HL-60 (cell line): ENCODE measurements at regions not wholly inside any gene's neighbourhood (a gene's known extent, or its start where the extent isn't known, plus 50 kb on each side); places are given as distances from the start of the nearest gene placed in this dataset.
"Not testable (repeated sequence)": the region's sequence is repeated elsewhere in the genome, so short reads cannot be mapped to it uniquely, and the experiment has no call there.

Source experiments
- DNase-seq, 2 experiments: peaks; one replicate each; pipeline ENCODE4 v3.0.0-alpha.2; 2010 to 2020; ENCODE audit warnings: low read depth in 1 of 2, low spot score in 1 of 2
- H3K27ac ChIP-seq: fragments of 250-450 bp; sonication (Bioruptor Pico); replicated peaks from 2 replicates; pipeline ENCODE4 v1.5.1; 2020; ENCODE audit warnings: mild to moderate bottlenecking, moderate library complexity
- H3K27me3 ChIP-seq: fragments of 250-450 bp; sonication (Bioruptor Pico); 2 replicates; pipeline ENCODE4 v1.5.1; 2021; ENCODE audit warnings: mild to moderate bottlenecking, moderate library complexity; ENCODE audit not compliant: insufficient read depth, poor library complexity, severe bottlenecking
- H3K4me3 ChIP-seq: replicated peaks from 2 replicates; pipeline ENCODE4 v1.5.1; 2011; ENCODE audit warnings: mild to moderate bottlenecking, control low read depth, low read length; ENCODE audit not compliant: insufficient read depth
- GABPA ChIP-seq: IDR thresholded peaks from 2 replicates; pipeline ENCODE4 v1.6.1; 2012; ENCODE audit warnings: low read depth
- POLR2AphosphoS5 ChIP-seq: IDR thresholded peaks from 2 replicates; pipeline ENCODE4 v1.6.1; 2012; ENCODE audit warnings: low read depth
- SPI1 ChIP-seq: IDR thresholded peaks from 2 replicates; pipeline ENCODE4 v1.6.1; 2012; ENCODE audit warnings: low read depth, mild to moderate bottlenecking, borderline replicate concordance
- TF ChIP-seq, protein P1 (sequence below): IDR thresholded peaks from one replicate; pipeline ENCODE4 v1.5.1; 2011; ENCODE audit warnings: low read length, control low read depth, inconsistent platforms; ENCODE audit not compliant: insufficient read depth
- TF ChIP-seq, protein P2 (sequence below): IDR thresholded peaks from 2 replicates; pipeline ENCODE4 v1.6.1; 2012; ENCODE audit warnings: low read depth; ENCODE audit not compliant: insufficient replicate concordance

DNA sequence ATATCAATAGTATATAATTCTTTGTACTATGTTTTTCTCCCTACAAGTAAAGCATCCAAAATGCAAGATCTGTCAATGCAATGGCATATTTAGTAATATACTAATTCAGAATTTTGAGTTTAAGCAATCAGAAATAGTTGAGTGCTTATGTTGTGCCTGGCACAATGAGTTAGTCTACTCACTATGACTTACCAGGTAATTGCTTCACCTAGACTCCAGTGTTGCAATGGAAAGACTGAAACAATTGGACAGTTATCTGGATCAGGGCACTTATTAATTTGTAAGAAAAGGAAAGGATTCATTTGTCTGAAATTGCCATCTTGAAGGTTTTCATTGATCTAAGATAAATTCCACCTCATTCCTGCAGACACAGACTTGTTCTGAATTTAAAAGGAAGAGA lies 97.6 kb upstream of the TCF4 start:
- no peak for DNase-seq
- no peak for TF ChIP-seq POLR2AphosphoS5
- TF ChIP-seq, protein P1, sequence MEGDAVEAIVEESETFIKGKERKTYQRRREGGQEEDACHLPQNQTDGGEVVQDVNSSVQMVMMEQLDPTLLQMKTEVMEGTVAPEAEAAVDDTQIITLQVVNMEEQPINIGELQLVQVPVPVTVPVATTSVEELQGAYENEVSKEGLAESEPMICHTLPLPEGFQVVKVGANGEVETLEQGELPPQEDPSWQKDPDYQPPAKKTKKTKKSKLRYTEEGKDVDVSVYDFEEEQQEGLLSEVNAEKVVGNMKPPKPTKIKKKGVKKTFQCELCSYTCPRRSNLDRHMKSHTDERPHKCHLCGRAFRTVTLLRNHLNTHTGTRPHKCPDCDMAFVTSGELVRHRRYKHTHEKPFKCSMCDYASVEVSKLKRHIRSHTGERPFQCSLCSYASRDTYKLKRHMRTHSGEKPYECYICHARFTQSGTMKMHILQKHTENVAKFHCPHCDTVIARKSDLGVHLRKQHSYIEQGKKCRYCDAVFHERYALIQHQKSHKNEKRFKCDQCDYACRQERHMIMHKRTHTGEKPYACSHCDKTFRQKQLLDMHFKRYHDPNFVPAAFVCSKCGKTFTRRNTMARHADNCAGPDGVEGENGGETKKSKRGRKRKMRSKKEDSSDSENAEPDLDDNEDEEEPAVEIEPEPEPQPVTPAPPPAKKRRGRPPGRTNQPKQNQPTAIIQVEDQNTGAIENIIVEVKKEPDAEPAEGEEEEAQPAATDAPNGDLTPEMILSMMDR: no peak
- no peak for TF ChIP-seq SPI1
- TF ChIP-seq, protein P2, sequence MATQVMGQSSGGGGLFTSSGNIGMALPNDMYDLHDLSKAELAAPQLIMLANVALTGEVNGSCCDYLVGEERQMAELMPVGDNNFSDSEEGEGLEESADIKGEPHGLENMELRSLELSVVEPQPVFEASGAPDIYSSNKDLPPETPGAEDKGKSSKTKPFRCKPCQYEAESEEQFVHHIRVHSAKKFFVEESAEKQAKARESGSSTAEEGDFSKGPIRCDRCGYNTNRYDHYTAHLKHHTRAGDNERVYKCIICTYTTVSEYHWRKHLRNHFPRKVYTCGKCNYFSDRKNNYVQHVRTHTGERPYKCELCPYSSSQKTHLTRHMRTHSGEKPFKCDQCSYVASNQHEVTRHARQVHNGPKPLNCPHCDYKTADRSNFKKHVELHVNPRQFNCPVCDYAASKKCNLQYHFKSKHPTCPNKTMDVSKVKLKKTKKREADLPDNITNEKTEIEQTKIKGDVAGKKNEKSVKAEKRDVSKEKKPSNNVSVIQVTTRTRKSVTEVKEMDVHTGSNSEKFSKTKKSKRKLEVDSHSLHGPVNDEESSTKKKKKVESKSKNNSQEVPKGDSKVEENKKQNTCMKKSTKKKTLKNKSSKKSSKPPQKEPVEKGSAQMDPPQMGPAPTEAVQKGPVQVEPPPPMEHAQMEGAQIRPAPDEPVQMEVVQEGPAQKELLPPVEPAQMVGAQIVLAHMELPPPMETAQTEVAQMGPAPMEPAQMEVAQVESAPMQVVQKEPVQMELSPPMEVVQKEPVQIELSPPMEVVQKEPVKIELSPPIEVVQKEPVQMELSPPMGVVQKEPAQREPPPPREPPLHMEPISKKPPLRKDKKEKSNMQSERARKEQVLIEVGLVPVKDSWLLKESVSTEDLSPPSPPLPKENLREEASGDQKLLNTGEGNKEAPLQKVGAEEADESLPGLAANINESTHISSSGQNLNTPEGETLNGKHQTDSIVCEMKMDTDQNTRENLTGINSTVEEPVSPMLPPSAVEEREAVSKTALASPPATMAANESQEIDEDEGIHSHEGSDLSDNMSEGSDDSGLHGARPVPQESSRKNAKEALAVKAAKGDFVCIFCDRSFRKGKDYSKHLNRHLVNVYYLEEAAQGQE: no peak
- no peak for TF ChIP-seq GABPA
- no peak overlapping the region for H3K4me3 ChIP-seq
- no peak overlapping the region for H3K27ac ChIP-seq
- H3K27me3 ChIP-seq: no peaks in the 10 kb centered on the region

DNA sequence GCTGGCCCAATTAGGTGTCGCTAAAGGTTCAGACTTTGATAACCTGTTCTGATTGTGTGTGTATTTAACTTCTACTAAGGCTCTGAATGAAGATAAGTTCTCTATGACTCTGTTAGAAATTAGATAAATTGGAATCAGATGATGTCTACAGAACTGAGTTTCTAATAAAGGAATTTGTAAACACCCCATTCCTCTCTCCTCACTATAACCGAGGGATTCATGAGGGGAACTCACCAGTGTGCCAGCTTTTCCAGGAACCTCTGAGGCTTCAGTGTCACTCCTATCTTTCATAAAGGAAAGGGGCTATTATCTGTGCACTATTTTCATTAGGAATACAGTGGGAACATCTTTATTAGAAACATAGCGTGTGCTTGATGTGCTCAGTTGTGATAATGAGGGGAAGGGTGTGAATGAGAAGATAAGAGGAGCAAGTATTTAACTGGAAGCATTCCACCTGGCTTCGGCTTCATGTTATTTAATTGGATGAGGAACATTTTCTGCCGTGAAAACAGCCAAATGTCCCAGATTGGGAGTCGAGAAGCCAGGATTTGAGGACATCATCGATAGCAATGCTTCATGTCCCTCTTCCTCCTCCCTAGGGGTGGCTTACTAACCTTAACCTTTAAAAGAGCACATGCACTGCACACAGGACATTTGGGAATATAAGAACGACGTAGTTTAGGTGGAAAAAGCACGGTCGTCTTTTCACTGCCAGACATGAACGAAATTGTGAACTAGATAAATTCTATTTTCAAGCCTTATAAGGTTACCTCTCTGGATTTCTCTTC lies 84.8 kb upstream of the TCF4 start:
- no peak overlapping the region for H3K4me3 ChIP-seq
- no peaks in the 10 kb centered on the region for H3K27me3 ChIP-seq
- no peak overlapping the region for H3K27ac ChIP-seq
- TF ChIP-seq, protein P2: no peak
- TF ChIP-seq SPI1: no peak
- TF ChIP-seq POLR2AphosphoS5: no peak
- no peak for TF ChIP-seq GABPA
- TF ChIP-seq, protein P1: no peak
- DNase-seq: no peak

DNA sequence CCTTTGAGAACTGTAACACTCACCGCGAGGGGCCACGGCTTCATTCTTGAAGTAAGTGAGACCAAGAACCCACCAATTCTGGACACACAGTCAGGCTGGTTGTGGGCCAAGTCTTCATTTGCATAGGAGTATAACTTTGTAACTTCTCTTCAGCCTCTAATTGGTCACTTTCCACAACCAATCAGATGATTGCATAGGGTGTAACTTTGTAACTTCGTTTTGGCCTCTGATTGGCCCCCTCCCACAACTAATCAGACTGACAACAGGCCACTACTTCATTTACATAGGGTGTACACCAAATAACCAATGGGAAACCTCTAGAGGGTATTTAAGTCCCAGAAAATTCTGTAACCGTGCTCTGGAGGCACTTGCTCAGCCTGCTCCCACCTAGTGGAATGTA lies 77.5 kb upstream of the TCF4 start:
- no peak for DNase-seq
- Histone ChIP-seq H3K27me3 (peaks cover 5% of the 10 kb centered on the region), H3K27ac (no peak overlapping the region), H3K4me3 (no peak overlapping the region)
- no peak for TF ChIP-seq GABPA
- TF ChIP-seq, protein P2: no peak

DNA sequence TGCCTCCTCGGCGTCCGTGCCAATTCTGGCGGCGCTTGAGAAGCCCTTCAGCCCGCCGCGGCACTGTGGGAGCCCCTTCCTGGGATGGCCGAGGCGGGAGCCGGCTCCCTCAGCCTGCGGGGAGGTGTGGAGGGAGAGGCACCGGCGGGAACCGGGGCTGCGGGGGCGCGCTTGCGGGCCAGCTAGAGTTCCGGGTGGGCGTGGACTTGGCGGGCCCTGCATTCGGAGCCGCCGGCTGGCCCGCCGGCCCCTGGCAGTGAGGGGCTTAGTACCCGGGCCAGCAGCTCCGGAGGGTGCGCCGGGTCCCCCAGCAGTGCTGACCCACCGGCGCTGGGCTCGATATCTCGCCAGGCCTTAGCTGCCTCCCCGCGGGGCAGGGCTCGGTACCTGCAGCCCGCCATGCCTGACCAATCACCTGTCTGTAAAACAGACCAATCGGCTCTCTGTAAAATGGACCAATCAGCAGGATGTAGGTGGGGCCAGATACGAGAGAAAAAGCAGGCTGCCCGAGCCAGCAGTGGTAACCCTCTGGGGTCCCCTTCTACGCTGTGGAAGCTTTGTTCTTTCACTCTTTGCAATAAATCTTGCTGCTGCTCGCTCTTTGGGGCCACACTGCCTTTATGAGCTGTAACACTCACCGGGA lies 76.9 kb upstream of the TCF4 start:
- not testable (repeated sequence) for DNase-seq, H3K27ac ChIP-seq, H3K4me3 ChIP-seq, H3K27me3 ChIP-seq
